ELF-1 (cell line): ENCODE measurements at regions not wholly inside any gene's neighbourhood (a gene's known extent, or its start where the extent isn't known, plus 50 kb on each side); places are given as distances from the start of the nearest gene placed in this dataset.

ENCODE experiments used
- DNase-seq: peaks from one replicate; pipeline ENCODE4 v3.0.0-alpha.2; 2016; ENCODE audit warnings: low read depth, low spot score

DNA sequence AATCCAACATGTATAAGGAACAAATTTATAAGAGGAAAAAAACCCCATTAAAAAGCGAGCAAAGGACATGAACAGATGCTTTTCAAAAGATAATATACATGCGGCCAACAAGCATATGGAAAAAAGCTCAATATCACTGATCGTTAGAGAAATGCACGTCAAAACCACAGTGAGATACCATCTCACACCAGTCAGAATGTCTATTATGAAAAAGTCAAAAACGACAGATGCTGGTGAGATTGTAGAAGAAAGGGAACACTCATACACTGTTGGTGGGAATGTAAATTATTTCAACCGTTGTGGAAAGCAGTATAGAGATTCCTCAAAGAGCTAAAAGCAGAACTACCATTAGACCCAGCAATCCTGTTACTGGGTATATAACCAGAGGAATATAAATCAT, 465.4 kb downstream of the TMA16 start:
- DNase-seq: no peak

DNA sequence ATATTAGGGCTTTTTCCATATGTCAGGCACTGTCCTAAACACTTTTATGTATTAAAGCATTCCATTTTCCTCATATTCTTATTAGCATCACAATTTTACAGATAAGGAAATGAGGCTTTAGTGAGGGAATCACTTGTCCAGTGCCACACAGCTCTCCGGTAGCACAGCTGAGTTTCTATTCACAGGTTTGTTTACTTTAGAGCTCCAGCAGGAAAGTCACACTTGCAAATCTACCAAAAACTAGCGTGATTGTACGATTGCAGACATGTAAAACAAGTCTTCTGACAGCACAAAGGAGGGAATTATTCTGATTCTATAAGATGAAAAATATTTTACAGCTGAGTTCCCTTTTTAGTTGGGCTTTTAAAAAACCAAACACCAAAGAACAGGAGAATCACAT, 472.1 kb downstream of the TMA16 start:
- DNase-seq: no peak

DNA sequence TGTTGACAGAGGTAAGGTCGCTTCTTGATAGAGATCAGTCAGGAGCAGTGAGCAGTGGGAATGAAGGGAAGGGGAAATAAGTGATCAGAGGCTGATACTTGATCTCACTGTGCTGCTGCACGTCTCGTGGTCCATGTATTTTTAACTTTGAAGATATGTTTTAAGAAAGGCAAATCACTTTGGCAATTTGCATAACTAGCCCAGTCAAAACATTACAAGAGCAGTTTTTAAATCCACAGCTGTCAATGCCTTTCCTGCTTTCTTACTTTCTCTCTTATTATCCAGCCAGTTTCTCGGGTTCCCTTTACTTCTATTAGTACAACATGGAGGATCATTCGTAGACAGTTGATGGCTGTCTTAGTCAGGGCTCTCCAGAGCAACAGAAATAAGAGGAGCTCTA, 472.8 kb downstream of the TMA16 start:
- DNase-seq: no peak

DNA sequence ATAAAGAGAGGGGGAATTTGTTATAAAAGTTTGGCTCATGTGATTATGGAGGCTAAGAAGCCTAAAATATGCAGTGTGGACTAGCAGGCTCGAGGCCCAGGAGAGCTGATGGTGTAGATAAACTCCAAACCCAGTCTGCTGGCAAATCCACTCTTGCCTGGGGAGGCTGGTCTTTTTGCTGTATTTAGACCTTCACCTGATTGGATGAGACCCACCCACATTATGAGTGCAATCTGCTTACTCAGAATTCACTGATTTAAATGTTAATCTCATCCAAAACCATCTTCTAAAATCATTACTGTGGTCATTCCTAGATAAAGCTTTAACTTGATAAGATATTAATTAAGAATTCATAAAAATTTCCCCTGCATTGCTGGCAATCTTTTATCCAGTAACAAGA, 473.2 kb downstream of the TMA16 start:
- no peak for DNase-seq

DNA sequence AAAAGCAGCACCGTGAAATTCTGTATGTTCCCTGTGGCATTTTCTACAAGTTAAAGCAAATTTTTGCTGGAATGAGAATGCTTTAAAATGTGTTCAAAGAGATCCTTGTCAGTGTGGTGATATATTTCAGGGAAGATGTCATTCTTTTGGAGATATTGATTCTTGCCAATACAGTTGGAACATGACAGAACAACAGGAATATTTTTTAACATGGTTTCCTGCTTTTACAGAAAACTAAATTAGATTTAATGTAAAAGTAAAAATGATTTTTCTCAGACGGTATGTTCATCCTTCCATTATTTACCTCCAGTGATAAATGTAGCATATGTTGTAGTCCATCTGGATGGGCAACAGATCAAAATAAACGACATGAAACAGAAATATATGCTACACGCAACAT, 474.8 kb downstream of the TMA16 start:
- DNase-seq: no peak

DNA sequence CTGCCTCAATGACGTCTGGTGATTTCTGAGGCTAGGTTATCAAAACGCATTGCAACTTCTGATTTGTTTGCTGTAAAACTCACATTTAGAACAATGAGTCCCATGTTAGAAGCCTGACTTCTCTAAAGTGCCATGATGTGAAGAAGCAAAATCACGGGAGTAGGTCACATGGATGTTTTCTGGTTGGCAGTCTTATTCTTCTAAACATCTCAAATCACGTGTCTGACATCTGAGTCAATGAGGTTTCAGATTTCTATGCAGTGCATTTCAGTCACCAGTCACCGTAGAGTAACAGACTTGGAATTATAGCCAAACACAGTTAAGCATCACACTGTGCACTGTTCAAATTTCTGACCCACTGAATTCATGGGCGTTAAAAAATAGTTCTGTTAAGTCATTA, 482.1 kb downstream of the TMA16 start:
- no peak for DNase-seq

DNA sequence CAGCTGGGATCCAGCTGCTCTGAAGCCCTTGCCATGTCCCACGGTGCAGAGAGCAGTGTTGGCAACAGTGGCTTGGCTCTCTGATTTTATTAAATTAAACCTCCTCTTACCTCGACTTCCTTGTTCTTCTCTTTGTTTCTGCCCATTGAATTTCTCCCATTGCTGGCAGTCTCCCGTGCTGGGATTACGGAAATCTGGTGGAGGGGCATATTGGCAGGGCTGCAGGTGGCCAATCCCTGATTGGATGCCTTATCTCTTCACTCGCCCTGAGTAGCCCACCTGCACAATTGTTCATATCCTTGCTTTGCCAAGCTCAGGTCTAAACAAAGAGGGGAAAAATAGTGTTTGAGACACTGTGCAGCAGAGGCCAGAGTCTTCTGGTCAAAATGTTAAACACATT, 493.9 kb downstream of the TMA16 start:
- no peak for DNase-seq

DNA sequence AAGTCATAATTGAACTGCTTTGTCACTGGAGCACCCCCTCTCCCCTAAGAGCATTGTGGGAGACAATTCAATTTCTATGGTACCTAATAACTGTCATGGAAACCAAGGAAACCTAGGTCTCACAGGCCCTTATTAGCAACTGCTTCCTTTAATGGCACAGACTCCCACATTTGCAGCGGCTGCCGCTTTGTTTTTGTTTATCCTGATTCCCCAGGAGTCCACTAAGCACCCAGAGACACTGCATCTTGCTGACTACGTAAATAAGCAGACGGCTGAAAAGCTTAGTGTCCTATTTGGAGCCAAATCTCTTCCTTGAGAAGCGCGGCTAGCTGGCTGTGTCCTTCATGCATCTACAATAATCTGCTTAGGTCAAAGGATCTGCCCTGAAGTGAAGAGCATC, 494.4 kb downstream of the TMA16 start:
- no peak for DNase-seq

DNA sequence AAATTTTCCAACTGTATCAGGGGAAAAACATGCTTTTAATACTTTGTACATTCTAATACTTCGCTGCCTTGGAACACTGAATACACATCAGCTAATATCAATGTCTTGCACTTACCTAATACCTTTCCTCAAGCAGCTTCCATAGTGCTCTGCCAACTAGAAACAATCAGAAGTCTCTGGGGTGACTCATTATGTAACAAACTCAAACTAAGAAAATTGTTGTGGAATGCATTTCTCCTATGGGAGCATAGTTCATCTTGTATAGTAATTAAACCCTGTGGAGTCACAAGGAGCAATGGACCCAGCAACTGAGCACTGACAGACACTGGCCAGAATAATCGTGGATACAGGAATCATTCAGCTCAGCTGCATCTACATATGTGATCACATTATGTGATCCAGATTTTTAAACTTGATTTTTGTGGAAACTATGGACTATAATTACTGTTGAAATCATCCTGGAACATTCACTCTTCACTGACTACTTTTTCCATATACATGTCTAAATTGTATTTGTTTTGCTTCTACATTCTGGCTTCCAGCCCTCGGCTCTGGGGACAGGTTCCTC, 496.9 kb downstream of the TMA16 start:
- DNase-seq: no peak

DNA sequence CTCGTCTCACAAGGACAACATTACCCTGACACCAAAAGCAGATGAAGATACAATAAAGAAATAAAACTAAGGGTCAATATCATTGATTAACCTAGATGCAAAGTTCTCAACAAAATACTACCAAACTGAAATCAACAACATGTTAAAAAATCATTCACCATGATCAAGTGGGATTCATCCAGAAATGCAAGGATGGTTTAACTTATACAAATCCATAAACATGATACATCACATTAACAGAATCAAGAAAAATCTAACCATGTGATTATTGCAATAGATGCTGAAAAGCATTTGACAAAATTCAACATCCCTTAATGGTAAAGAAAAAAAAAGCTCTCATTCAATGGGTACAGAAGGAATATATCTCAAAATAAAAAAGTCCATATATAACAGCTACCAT, 514.9 kb downstream of the TMA16 start:
- no peak for DNase-seq

DNA sequence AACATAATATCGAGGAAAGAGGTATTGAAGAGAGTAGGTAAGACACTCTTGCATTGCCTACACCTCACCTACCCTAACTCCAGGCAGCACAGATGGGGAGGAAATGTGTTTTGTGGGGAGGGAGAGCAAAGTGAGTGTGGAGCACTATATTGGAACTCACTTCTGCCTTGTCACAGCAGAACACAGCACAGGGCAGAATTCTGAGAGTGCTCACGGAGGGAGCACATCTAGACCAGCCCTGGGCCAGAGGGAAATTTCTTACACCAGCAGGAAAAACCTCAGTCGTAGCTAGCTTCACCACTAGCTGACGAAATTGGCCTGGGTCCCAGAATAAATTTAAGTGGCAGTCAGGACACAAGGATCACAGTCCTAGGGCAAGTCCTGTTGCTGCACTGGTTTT, 517.3 kb downstream of the TMA16 start:
- no peak for DNase-seq

DNA sequence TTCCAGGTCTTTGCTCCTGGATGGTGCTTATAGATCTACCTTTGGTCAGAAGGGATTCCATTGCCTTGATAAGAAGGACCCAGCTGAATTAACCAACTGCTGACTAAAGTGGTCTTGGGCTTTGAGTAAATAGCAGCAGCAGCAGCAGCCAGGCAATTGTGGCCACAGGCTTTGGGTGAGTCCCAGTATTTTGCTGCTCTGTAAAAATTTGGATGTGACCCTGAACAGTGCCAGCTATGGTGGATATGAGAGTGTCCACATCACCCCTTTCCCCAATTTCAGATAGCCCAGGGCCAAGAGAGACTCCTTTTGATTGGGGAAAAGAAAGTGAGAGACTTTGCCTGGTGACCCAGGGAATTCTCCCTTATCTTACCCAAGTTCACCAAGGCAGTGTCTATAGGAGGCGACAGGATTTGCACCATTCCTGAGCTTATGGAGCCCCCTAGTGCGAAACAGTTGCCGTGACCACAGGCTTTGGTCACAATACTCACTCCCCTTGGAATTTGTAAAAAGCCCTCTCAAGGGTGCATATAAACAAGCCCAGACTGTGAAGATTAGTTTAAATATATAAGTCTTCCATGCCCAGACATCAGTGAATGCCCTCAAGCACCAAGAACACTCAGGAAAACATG, 518.0 kb downstream of the TMA16 start:
- DNase-seq: peak; percentile 45

DNA sequence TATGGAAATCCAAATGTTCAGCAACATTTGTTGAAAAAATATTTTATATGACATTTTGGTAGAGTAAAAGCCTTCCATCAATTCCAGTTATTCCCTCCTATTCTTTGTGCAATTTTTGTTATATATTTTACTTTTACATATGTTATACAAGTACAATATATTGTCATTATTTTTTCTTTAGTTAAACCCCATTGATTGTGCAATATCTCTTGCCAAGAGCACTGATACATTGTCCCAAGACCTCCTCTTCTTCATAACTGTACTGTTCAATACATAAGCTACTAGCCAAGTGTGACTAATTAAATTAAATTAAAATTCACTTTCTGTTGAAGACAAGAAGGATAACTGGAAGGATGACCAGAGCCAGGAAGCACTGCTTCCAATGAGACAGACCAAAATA, 527.5 kb downstream of the TMA16 start:
- DNase-seq: no peak

DNA sequence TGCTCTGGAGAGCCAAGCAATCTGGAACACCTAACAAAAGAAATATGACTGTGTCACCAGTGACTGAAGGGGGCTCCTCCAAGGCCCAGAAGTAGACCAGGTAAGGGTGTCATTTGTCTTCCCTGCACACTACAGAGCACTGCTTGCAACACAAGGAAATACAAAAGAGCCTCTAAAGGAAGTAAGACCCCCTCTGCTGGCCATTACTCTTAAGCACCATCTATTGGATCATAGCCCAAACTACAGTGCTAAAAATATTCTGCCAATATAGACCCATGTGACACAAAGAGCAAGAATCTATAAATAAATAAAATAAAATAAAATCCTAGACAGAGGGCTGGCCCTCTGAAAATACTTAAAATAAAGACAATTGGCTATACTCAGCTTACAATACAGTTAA, 528.7 kb downstream of the TMA16 start:
- no peak for DNase-seq

DNA sequence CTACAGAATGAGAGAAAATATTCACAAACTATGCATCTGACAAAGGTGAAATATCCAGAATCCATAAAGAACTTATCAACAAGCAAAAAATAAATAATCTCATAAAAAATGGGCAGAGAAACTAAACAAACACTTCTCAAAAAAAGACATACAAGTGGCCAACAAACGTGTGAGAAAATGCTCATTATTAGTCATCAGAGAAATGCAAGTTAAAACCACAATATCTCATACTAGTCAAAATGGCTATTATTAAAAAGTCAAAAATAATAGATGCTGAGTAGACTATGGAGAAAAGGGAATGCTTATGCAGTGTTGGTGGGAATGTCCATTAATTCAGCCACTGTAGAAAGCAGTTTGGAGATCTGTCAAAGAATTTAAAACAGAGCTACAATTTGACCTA, 533.3 kb downstream of the TMA16 start:
- DNase-seq: no peak

DNA sequence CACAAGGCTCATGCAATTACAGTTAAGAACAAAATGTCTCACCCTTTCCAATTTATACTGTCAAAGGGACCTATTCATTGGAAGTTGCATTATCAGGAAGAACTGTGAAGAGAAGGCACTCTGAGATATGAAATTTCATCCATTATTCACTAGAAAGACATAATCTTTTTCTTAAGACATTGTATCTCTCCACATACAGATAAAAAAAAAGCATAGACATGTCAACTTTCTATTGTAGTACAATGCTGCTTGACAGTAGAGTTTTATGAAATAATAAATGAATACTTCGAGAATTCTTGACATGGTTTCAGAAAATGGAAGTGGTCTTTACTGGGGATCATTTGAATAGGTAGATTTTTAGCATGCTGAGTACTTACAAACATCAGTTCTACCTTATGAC, 545.0 kb downstream of the TMA16 start:
- DNase-seq: no peak

DNA sequence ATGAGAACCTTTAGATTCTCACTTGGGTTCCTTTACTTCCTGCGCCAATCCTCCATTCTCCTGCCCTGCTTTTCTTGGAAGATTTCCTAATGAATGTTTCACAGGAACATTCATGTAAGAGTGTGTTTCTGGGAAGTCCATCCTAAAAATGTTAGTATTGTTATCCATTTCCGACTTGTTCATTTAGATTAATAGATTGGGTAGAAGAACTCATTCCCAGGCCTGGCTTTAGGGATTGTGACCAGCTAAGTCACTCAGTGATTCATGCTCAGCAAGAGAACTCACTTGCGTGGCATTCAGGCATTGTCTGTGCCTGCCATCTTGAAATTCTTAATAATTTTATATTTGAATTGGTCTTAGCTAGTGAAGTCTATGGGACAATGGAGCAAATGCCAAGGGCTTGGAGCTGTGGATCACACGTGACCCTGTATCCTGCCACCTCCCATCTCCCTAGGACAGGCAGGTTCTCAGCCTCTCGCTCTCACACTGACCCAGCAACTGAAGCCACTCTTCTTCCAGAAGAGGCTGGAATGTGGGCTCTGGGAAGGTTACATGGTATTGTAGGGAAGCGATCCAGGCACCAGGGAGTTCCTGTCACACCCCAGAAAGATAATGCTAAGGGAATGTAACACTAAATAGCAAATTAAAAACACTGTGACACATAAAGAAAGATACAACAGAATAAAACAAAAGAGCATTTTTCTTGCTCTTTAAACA, 562.1 kb downstream of the TMA16 start:
- no peak for DNase-seq

DNA sequence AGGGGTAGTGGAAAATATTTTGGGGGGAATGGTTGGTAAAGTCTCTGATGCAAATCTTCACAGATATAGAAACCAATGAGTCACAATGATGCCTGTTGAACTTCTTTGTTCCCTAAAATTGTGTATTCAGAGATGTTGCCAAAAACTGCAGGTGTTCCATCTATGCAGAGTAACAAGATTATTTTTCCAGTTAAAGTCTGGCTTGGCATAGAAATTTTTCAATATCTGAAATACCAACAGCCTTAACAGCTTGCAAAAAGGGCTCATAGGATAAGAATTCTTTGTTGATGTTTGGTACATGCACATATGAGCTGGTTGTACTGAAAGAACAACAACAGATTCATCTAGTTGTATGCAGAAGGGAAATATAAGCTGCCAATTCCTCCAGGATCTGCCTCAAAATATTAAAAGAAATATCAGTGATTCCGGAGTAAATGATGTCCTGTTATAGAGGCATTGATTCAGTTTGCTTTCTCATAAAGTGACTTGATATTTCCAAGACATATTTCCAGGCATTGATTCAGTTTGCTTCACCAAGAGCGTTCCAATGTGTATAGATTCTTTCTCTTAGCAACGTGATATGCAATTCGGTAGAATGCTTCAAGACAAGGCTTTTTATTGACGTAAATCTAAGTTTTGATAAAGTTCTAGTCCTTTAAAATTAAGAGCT, 564.4 kb downstream of the TMA16 start:
- no peak for DNase-seq

DNA sequence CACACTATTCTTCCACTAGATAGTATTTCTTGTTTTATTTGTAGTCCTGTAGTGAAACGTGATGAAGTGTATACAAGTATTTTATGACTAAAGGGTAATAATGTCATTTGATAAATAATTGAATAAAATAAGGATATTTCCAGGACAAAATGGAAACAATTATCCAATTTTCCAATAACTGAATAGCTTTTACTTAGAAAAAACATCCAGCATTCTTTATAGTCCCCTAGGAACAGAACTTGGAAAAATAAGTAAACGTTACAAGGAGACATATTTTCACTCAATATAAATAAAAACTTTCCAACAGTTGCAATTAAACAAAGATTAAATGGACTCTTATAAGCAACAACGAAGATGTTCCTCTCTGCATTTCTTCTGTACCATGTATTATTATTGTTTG, 566.0 kb downstream of the TMA16 start:
- DNase-seq: no peak

DNA sequence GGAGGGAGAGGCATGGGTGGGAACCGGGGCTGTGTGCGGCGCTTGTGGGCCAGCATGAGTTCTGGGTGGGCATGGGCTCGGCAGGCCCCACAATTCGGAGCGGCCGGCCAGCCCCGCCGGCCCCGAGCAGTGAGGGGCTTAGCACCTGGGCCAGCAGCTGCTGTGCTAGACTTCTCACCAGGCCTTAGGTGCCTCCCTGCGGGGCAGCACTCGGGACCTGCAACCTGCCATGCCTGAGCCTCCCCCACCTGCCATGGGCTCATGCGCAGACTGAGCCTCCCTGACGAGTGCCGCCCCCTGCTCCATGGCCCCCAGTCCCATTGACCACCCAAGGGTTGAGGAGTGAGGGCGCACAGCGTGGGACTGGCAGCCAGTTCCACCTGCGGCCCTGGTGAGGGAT, 573.9 kb downstream of the TMA16 start:
- no peak for DNase-seq

DNA sequence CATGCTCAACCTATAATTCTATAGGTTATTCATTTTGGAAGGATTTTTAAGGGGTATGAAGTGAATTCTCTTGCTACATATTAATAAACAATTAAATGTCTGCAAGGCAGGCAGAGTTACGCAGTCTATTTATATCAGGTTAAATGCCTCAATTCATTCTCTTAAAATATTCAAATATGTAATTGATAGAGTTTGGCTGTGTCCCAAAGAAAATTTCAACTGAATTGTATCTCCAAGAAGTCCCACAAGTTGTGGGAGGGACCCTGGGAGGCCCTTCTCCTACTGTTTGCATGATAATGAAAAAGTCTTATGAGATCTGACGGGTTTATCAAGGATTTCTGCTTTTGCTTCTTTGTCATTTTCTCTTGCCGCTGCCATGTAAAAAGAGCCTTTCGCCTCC, 576.1 kb downstream of the TMA16 start:
- DNase-seq: no peak

DNA sequence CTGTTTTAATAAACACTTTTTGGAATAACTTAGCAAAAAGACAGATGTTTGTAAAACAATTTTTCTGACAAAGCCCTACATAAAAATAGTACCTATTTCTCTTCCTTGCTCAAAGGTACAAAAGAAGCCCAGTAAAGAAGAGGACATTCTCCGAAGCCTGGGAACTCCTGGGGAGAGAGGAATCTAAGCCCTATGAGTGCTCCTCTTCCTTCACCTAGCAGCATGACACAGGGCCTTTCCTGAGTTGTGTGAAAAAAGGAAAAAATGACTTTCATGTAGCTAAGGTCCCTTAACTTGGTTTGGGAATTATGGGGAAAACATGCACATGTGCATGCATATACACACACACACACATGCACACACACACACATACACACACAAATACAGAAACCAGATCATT, 586.9 kb downstream of the TMA16 start:
- DNase-seq: no peak

DNA sequence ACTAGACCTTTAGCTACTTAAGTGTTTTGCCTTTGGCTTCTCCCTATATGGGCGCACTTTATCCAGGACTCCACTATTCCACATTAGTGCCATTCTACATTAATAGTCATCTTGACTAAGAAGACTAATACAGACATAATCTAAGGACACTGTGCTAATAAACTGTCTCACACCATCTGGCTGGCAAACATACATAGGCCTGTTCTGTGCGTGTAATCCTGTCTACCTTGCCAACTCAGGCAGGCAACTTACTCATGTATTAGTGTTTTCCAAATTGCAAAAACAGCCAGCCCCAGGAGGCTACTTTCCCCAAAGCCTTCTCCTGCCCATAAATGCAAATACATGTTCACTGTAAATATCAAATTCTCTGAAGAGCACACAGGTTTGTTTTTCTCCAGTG, 587.3 kb downstream of the TMA16 start:
- no peak for DNase-seq
